PC-3 (cell line): ENCODE measurements at regions not wholly inside any gene's neighbourhood (a gene's known extent, or its start where the extent isn't known, plus 50 kb on each side); places are given as distances from the start of the nearest gene placed in this dataset.

Experiments used
- ATAC-seq: fragments of 200-7000 bp; cut with Tn5 transposase; 2 replicates; pipeline ENCODE4 v1.9.1; 2020; ENCODE audit warnings: mild to moderate bottlenecking, moderate library complexity
- BruUV-seq: library from RNA; stranded (reverse); fragments of 400-500 nt; replicated peaks from 2 replicates; lab custom pipeline; 2021; lab: Mats Ljungman, UMichigan
- CTCF ChIA-PET: fragments of 300-600 bp; sonication (Branson Sonifier 250); formaldehyde crosslinking; loops from one replicate; lab custom pipeline; 2022; ENCODE audit warnings: antibody characterized with exemption; lab: Charles Lee
- POLR2A ChIA-PET: fragments of 300-600 bp; sonication (Branson Sonifier 250); formaldehyde crosslinking; loops from one replicate; lab custom pipeline; 2022; ENCODE audit warnings: antibody characterized with exemption; ENCODE audit not compliant: unreplicated experiment; lab: Charles Lee
- DNase-seq: peaks from one replicate; pipeline ENCODE4 v3.0.0-alpha.2; 2015
- H2AFZ ChIP-seq: fragments of 300-600 bp; sonication (generic); 2 replicates; pipeline ENCODE4 v1.6.0; 2016; ENCODE audit warnings: antibody characterized with exemption, low read length
- H3F3A ChIP-seq: fragments of 300-600 bp; sonication (generic); one replicate; pipeline ENCODE4 v1.6.0; 2017; ENCODE audit warnings: antibody characterized with exemption, low read length, control low read depth, mild to moderate bottlenecking; ENCODE audit not compliant: unreplicated experiment
- H3K27ac ChIP-seq: fragments of 300-600 bp; sonication (generic); 2 replicates; pipeline ENCODE4 v1.5.1; 2016; ENCODE audit warnings: mild to moderate bottlenecking, low read length
- H3K27me3 ChIP-seq: fragments of 300-600 bp; sonication (generic); 2 replicates; pipeline ENCODE4 v1.6.1; 2016; ENCODE audit warnings: low read length, mixed read lengths
- H3K36me3 ChIP-seq: fragments of 300-600 bp; sonication (generic); 2 replicates; pipeline ENCODE4 v1.6.1; 2016; ENCODE audit warnings: low read depth, mixed run types, low read length, mixed read lengths
- H3K4me1 ChIP-seq: fragments of 300-600 bp; sonication (generic); 2 replicates; pipeline ENCODE4 v1.5.1; 2016; ENCODE audit warnings: low read length; ENCODE audit not compliant: insufficient read depth
- H3K4me2 ChIP-seq: fragments of 300-600 bp; sonication (generic); 2 replicates; pipeline ENCODE4 v1.6.0; 2016; ENCODE audit warnings: low read length
- H3K4me3 ChIP-seq: fragments of 300-600 bp; sonication (generic); 2 replicates; pipeline ENCODE4 v1.5.1; 2016; ENCODE audit warnings: mild to moderate bottlenecking, low read length, mixed read lengths
- H3K79me2 ChIP-seq: fragments of 300-600 bp; sonication (generic); 2 replicates; pipeline ENCODE4 v1.6.1; 2017; ENCODE audit warnings: low read length, mixed read lengths
- H3K9ac ChIP-seq: fragments of 300-600 bp; sonication (generic); 2 replicates; pipeline ENCODE4 v1.6.0; 2016; ENCODE audit warnings: mild to moderate bottlenecking, low read length
- H3K9me2 ChIP-seq: fragments of 300-600 bp; sonication (generic); replicated peaks from 2 replicates; pipeline ENCODE4 v1.6.1; 2016; ENCODE audit warnings: mixed run types, low read length, mixed read lengths
- H3K9me3 ChIP-seq: fragments of 300-600 bp; sonication (generic); 2 replicates; pipeline ENCODE4 v1.6.1; 2016; ENCODE audit warnings: low read length, mixed read lengths
- H4K20me1 ChIP-seq: fragments of 300-600 bp; sonication (generic); 2 replicates; pipeline ENCODE4 v1.6.1; 2016; ENCODE audit warnings: low read length, mixed read lengths
- EZH2 ChIP-seq: fragments of 300-600 bp; sonication (generic); IDR thresholded peaks from one replicate; pipeline ENCODE4 v1.6.1; 2017; ENCODE audit warnings: antibody characterized with exemption, mild to moderate bottlenecking, low read length; ENCODE audit not compliant: unreplicated experiment
- EZH2phosphoT487 ChIP-seq: fragments of 300-600 bp; sonication (generic); IDR thresholded peaks from 2 replicates; pipeline ENCODE4 v1.6.1; 2018; ENCODE audit warnings: mild to moderate bottlenecking, antibody characterized with exemption, low read length, borderline replicate concordance
- intact Hi-C: fragments of 100-400 bp; cut with micrococcal nuclease; formaldehyde crosslinking; loops from 2 replicates; pipeline ENCODE4 v1.9.0; 2023
- TF ChIP-seq, protein P1 (sequence below): fragments of 300-600 bp; sonication (generic); conservative IDR thresholded peaks from 2 replicates; pipeline ENCODE4 v1.5.1; 2017; ENCODE audit warnings: antibody characterized with exemption, low read depth, mild to moderate bottlenecking, low read length

DNA sequence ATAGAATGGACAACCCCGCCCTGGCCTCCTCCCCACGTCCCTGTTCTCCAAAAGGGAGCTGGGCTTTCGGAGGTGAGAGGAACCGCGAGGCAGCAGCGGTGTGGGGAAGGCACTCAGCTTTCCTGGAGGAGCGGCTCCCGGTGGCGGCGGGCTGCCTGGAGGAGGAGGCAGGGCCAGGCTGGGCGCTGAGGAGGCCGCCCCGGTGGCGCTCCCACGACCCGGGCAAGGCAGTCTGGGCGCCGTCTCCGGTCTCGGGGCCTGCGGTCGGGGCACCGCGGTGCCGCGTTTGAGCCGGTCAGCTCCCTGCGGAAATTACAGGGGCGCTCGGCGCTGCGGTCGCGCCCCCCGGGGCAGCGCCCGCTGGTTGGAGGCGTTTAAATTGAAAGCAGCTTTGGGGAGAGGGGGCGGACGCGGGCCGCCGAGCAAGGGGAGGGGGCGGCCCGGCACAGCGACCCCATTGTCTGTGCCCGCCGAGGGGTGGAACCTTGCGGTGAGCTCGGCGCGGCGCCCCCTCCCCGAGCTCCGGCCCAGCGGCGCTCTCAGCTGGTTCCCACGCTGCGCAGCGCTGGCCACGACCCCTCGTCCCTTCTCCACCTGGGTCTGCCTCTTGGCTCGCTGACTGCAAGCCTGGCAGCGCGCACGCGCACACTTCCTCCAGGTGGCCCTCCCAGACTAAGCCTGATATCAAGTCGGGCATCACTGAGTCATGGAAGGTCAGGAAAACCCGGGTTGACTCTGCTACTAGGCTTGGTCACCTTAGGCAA is 58.7 kb upstream of the DLX4 start:
- no TSS peak for BruUV-seq
- no peak overlapping the region for H3K4me3 ChIP-seq
- no peaks in the 10 kb centered on the region for H3K27me3 ChIP-seq

DNA sequence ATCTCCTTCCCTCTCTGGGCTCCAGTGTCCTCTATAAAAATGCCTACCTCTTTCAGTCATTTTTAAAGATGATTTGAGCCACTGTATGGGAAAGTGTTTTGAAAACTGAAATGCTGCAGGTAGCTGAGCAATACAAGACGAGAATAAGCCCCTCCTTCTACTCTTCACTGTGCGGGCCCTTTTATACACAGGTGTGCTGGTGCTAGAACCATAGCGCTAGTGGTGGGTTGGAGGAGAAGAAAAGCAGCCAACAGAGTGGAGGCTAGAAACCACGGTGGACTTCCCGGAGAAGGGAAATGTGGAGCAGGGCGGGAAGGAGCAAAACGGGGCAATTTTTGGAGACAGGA is 58.2 kb upstream of the DLX4 start:
- H3K4me1 ChIP-seq: peaks cover 30% of the 10 kb centered on the region
- ChIA-PET CTCF (no interaction called here), POLR2A (interaction anchor here (0.6 kb wide), 1 partner anchor 21 kb away, joined by 4 read pairs; no protein-coding TSS in a partner anchor)
- ATAC-seq (no peak), DNase-seq (no peak)
- no peaks in the 10 kb centered on the region for H3K9me2 ChIP-seq
- no peak overlapping the region for H3K4me3 ChIP-seq
- no peak overlapping the region for H2AFZ ChIP-seq
- peak overlapping the region; percentile 4; the same call in 1 of the 2 replicates for H3K27ac ChIP-seq
- H3K36me3 ChIP-seq: no peaks in the 10 kb centered on the region
- no peaks in the 10 kb centered on the region for H3K9me3 ChIP-seq
- no peak for TF ChIP-seq EZH2
- TF ChIP-seq EZH2phosphoT487: no peak
- TF ChIP-seq, protein P1, sequence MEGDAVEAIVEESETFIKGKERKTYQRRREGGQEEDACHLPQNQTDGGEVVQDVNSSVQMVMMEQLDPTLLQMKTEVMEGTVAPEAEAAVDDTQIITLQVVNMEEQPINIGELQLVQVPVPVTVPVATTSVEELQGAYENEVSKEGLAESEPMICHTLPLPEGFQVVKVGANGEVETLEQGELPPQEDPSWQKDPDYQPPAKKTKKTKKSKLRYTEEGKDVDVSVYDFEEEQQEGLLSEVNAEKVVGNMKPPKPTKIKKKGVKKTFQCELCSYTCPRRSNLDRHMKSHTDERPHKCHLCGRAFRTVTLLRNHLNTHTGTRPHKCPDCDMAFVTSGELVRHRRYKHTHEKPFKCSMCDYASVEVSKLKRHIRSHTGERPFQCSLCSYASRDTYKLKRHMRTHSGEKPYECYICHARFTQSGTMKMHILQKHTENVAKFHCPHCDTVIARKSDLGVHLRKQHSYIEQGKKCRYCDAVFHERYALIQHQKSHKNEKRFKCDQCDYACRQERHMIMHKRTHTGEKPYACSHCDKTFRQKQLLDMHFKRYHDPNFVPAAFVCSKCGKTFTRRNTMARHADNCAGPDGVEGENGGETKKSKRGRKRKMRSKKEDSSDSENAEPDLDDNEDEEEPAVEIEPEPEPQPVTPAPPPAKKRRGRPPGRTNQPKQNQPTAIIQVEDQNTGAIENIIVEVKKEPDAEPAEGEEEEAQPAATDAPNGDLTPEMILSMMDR: no peak
- H3K9ac ChIP-seq: no peak overlapping the region
- no peaks in the 10 kb centered on the region for H3K27me3 ChIP-seq
- H3F3A ChIP-seq: no peaks in the 10 kb centered on the region
- H4K20me1 ChIP-seq: no peaks in the 10 kb centered on the region
- H3K4me2 ChIP-seq: peak overlapping the region; percentile 13
- BruUV-seq: no TSS peak
- H3K79me2 ChIP-seq: no peaks in the 10 kb centered on the region
- intact Hi-C loops: no loop called here

More for the DNA sequence above, 58.7 kb upstream of the DLX4 start:
- no peak overlapping the region for H3K27ac ChIP-seq
- H3K9me3 ChIP-seq: no peaks in the 10 kb centered on the region
- ChIA-PET POLR2A (interaction anchor here (0.5 kb wide), 1 partner anchor 146 kb away, joined by 10 read pairs; the partner anchor contains the start of gene FAM117A), CTCF (no interaction called here)
- no peaks in the 10 kb centered on the region for H3K9me2 ChIP-seq
- H4K20me1 ChIP-seq: no peaks in the 10 kb centered on the region
- no peak overlapping the region for H2AFZ ChIP-seq
- peaks cover 30% of the 10 kb centered on the region for H3K4me1 ChIP-seq
- intact Hi-C loops: no loop called here
- H3F3A ChIP-seq: no peaks in the 10 kb centered on the region
- no peak overlapping the region for H3K9ac ChIP-seq
- ATAC-seq: peak; percentile 52
- no peaks in the 10 kb centered on the region for H3K79me2 ChIP-seq
- H3K4me2 ChIP-seq: peak overlapping the region; percentile 13
- TF ChIP-seq EZH2phosphoT487: no peak
- TF ChIP-seq EZH2: no peak
- TF ChIP-seq, protein P1: no peak
- H3K36me3 ChIP-seq: no peaks in the 10 kb centered on the region
- DNase-seq: peak; percentile 79

DNA sequence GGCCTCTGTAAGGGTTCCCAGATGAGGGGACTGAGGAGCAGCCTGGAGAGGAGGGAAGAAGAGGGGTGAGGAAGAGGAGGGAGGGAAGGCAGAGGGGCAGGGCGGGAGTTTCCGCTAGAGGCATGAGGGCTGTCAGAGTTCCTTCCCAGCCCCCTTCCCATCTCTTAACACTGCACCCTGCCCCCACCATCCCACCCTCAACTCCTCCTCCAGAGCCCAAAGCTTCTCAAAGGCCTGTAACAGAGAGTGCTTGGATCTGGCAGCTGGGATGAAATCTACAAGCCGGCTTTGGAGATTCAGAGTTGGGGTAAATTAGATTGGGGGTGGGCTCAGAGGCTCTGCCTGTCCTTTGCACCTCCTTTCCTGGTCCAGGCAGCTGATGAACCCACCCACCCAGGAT is 57.3 kb upstream of the DLX4 start:
- H3K9me3 ChIP-seq: no peaks in the 10 kb centered on the region
- BruUV-seq: no TSS peak
- no peak overlapping the region for H3K4me3 ChIP-seq
- 0 out of 2 replicates have a peak, but pooled peaks cover 4% of the 10 kb centered on the region for H3K27me3 ChIP-seq
- no peak overlapping the region for H3K9ac ChIP-seq
- ChIA-PET POLR2A (no interaction called here), CTCF (no interaction called here)
- TF ChIP-seq EZH2phosphoT487 (no peak), EZH2 (no peak)
- TF ChIP-seq, protein P1: no peak
- no peaks in the 10 kb centered on the region for H3K36me3 ChIP-seq
- ATAC-seq (no peak), DNase-seq (no peak)
- H4K20me1 ChIP-seq: no peaks in the 10 kb centered on the region
- peaks cover 24% of the 10 kb centered on the region for H3K4me1 ChIP-seq
- H3K27ac ChIP-seq: no peak overlapping the region
- intact Hi-C loops: no loop called here
- H3F3A ChIP-seq: no peaks in the 10 kb centered on the region
- H3K79me2 ChIP-seq: no peaks in the 10 kb centered on the region
- no peak overlapping the region for H3K4me2 ChIP-seq
- no peaks in the 10 kb centered on the region for H3K9me2 ChIP-seq
- H2AFZ ChIP-seq: no peak overlapping the region
